WI38 (cell line): ENCODE measurements at regions not wholly inside any gene's neighbourhood (a gene's known extent, or its start where the extent isn't known, plus 50 kb on each side); places are given as distances from the start of the nearest gene placed in this dataset.

Experiments
- H3K4me3 ChIP-seq: 2 replicates; pipeline ENCODE4 v1.5.1; 2011; ENCODE audit warnings: low read depth, mild to moderate bottlenecking, control low read depth, low read length
- CTCF ChIP-seq: IDR thresholded peaks from 2 replicates; pipeline ENCODE4 v1.5.1; 2012; ENCODE audit warnings: low read depth, mild to moderate bottlenecking, control low read depth, low read length

DNA sequence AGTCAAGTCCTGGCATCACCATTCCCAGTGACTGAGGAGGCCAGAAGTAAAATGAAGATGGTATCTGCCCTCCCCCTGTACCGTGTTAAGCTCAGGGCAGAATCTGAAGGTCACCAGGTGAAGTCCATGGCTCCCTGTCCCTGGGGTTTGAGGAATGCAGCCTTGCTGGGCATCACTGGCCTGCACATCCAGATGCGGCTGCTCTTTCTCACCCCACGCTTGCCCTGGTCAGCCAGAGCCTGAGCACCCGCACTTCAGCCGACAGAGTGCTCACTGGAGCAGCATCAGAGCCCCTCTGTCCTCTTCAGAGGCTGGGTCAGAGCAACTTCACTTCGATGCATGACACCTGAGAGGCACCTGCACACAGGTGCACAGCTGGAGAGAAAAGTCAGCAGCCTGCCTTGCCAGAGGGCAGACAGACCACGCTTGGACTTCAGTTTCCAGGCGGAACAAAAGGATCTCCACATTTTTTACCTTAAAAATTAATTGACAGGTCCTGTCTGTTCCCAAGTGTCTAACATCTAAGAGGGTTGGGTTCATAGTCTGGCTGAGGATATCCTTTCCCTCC lies 267.3 kb downstream of the ANAPC1 start:
- H3K4me3 ChIP-seq = no peak overlapping the region
- TF ChIP-seq CTCF = no peak

DNA sequence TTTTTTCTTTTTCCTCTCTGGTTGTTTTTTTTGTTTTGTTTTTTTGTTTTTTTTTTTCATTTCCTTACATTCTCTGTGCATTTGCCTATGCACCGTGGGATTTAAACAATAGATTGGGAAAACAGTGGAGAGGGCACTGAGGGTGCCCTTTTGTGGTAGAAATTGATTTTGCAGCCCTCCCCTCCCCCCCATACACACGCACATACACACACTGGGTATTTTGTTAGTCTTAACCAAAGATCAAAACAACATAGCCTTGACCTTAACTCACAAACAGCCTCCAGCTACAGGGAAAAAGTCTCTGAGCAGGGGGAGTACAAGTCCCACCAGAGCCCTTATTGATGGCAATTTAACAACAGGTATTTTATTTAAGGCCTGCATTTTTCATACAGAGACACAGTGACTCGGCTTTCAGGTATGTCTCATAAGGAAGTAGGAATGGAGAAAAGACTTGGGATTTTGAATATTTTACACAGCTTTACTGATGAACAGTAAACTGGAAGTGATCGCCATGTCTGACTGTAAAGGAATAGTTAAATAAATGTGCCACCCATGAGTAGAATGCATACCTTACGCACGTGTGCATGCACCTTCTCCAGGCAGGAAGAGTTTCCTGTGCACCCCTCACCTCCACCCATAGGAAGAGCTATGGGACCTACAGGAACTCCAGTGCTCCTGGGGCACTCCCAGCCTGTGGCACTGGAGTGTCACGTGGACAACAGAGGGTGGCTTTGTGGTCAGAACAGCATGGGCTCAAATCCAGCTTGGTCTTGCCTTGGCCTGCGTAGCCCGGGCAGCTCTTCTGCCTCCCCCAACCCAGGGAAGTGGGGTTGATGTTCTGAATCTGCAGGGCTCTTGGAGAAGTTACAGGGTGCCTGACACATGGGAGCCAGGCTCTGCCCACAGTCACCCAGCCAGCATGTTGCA lies 266.4 kb downstream of the ANAPC1 start:
- no peak overlapping the region for H3K4me3 ChIP-seq
- no peak for TF ChIP-seq CTCF

- TF ChIP-seq CTCF = no peak
These were observed 265.6 kb downstream of the ANAPC1 start for GRCh38 chr2:111618226-111618977.

DNA sequence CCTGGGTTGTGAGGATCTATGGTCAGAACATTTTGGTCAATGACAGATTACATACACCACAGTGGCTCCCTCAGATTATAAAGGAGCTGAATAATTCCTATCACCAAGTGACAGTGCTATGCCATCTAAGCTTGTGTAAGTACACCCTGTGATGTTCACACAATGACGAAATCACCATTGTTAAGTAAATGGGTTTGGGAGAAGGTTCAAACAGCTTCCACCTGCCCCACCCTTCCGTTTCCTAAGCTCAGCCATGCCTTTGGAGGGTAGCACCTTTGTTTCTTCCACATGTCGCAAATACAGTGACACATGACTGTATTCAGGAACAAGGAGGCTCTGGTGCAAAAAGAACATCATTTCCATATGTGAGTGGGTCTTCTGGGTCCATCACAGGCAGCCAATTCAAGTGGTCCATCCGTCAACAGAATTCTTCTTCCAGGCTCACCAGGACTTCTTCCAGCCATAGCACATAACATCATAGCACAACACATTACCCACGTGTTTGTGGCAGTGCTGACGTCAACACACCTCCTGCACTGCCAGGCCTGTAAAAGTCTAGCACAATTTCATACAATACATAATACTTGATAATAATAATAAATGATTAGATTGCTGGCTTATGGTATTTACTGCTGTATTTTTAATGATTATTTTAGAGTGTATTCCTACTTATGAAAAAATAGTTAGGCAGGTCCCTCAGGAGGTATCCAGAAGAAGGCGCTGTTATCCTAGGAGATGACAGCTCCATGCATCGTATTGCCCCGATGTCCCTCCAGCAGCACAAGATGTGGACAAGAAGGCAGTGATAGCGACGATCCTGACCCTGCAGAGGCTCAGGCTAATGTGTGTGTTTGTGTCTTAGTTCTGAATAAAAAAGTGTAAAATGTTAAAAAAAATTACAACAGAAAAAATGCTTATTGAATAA lies 264.8 kb downstream of the ANAPC1 start:
- no peak overlapping the region for H3K4me3 ChIP-seq
- TF ChIP-seq CTCF = no peak

More at GRCh38 chr2:111618226-111618977, 265.6 kb downstream of the ANAPC1 start:
- H3K4me3 ChIP-seq = no peak overlapping the region

DNA sequence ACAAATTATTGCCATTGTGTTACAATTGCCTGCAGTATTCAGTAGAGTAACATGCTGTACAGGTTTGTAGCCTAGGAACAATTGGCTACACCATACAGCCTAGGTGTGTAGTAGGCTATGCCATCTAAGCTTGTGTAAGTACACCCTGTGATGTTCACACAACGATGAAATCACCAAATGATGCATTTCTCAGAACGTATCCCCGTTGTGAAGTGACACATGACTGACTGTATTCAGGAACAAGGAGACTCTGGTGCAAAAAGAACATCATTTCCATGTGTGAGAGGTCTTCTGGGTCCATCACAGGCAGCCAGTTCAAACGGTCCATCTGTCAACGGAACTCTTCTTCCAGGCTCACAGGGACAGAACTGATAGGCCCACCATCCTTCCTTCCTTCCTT lies 263.7 kb downstream of the ANAPC1 start:
- no peak for TF ChIP-seq CTCF
- H3K4me3 ChIP-seq = no peak overlapping the region

DNA sequence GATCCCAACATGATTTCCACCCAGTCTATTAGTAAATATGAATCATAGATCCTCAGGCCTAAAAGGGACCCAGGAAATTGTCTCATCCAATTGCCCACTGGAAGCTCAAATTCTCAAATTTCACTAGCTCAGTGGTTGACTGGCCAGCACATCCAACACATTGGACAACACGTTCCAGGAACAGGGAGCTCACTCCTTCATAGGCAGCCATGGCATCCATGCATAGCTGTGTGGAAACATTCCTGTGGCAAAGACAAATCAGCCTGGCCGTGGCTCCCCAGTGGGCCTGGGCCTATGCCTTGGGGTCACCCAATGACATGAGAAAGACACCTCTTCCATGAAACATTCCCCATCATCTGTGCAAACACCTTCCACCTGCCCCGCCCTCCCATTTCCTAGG lies 261.1 kb downstream of the ANAPC1 start:
- no peak overlapping the region for H3K4me3 ChIP-seq
- TF ChIP-seq CTCF = no peak
